HepG2 (cell line): ENCODE measurements at regions not wholly inside any gene's neighbourhood (a gene's known extent, or its start where the extent isn't known, plus 50 kb on each side); places are given as distances from the start of the nearest gene placed in this dataset.

Experiments used
- POLR2AphosphoS5 ChIP-seq: IDR thresholded peaks from 2 replicates; pipeline ENCODE4 v1.6.1; 2012; ENCODE audit warnings: low read depth, low read length
- RARA ChIP-seq: IDR thresholded peaks from 2 replicates; pipeline ENCODE4 v1.6.1; 2016; ENCODE audit warnings: missing genetic modification reagents, missing compliant biosample characterization
- SP4 ChIP-seq: sonication (generic); formaldehyde crosslinking; IDR thresholded peaks from 2 replicates; pipeline ENCODE4 v1.8.1; 2023; ENCODE audit warnings: mild to moderate bottlenecking, missing genetic modification reagents
- TF ChIP-seq, protein P1 (sequence below): sonication (generic); formaldehyde crosslinking; IDR thresholded peaks from 2 replicates; pipeline ENCODE4 v1.4.0; 2020; ENCODE audit warnings: missing genetic modification reagents, borderline replicate concordance
- TF ChIP-seq, protein P2 (sequence below): sonication (generic); formaldehyde crosslinking; IDR thresholded peaks from 2 replicates; pipeline ENCODE4 v1.5.1; 2020; ENCODE audit warnings: mild to moderate bottlenecking, missing genetic modification reagents, borderline replicate concordance

DNA sequence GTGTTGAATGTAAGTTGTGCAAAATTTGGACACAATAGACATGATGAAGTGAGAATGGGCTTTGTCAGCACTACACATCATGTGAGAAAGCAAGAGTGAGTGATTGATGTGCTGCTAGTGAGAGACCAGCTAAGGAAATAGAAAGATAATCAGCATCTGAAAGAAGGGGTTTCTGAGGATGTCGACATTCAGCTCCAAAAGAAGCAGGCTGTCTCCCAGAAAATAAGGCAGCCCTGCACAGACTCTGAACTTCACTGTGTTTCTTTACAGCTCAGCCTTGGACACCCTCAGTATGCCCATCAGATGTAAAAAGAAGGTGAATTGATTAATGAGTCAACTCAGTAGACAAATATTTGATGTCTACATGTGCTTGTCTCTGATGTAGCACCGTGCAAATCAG, 80.8 kb upstream of the ADCY2 start (continued):
- TF ChIP-seq, protein P1, sequence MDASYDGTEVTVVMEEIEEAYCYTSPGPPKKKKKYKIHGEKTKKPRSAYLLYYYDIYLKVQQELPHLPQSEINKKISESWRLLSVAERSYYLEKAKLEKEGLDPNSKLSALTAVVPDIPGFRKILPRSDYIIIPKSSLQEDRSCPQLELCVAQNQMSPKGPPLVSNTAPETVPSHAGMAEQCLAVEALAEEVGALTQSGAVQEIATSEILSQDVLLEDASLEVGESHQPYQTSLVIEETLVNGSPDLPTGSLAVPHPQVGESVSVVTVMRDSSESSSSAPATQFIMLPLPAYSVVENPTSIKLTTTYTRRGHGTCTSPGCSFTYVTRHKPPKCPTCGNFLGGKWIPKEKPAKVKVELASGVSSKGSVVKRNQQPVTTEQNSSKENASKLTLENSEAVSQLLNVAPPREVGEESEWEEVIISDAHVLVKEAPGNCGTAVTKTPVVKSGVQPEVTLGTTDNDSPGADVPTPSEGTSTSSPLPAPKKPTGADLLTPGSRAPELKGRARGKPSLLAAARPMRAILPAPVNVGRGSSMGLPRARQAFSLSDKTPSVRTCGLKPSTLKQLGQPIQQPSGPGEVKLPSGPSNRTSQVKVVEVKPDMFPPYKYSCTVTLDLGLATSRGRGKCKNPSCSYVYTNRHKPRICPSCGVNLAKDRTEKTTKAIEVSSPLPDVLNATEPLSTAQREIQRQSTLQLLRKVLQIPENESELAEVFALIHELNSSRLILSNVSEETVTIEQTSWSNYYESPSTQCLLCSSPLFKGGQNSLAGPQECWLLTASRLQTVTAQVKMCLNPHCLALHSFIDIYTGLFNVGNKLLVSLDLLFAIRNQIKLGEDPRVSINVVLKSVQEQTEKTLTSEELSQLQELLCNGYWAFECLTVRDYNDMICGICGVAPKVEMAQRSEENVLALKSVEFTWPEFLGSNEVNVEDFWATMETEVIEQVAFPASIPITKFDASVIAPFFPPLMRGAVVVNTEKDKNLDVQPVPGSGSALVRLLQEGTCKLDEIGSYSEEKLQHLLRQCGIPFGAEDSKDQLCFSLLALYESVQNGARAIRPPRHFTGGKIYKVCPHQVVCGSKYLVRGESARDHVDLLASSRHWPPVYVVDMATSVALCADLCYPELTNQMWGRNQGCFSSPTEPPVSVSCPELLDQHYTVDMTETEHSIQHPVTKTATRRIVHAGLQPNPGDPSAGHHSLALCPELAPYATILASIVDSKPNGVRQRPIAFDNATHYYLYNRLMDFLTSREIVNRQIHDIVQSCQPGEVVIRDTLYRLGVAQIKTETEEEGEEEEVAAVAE (CRISPR knock-in tag), result no peak
- TF ChIP-seq RARA (no peak), POLR2AphosphoS5 (no peak), SP4 (CRISPR knock-in tag) (no peak)
- TF ChIP-seq, protein P2, sequence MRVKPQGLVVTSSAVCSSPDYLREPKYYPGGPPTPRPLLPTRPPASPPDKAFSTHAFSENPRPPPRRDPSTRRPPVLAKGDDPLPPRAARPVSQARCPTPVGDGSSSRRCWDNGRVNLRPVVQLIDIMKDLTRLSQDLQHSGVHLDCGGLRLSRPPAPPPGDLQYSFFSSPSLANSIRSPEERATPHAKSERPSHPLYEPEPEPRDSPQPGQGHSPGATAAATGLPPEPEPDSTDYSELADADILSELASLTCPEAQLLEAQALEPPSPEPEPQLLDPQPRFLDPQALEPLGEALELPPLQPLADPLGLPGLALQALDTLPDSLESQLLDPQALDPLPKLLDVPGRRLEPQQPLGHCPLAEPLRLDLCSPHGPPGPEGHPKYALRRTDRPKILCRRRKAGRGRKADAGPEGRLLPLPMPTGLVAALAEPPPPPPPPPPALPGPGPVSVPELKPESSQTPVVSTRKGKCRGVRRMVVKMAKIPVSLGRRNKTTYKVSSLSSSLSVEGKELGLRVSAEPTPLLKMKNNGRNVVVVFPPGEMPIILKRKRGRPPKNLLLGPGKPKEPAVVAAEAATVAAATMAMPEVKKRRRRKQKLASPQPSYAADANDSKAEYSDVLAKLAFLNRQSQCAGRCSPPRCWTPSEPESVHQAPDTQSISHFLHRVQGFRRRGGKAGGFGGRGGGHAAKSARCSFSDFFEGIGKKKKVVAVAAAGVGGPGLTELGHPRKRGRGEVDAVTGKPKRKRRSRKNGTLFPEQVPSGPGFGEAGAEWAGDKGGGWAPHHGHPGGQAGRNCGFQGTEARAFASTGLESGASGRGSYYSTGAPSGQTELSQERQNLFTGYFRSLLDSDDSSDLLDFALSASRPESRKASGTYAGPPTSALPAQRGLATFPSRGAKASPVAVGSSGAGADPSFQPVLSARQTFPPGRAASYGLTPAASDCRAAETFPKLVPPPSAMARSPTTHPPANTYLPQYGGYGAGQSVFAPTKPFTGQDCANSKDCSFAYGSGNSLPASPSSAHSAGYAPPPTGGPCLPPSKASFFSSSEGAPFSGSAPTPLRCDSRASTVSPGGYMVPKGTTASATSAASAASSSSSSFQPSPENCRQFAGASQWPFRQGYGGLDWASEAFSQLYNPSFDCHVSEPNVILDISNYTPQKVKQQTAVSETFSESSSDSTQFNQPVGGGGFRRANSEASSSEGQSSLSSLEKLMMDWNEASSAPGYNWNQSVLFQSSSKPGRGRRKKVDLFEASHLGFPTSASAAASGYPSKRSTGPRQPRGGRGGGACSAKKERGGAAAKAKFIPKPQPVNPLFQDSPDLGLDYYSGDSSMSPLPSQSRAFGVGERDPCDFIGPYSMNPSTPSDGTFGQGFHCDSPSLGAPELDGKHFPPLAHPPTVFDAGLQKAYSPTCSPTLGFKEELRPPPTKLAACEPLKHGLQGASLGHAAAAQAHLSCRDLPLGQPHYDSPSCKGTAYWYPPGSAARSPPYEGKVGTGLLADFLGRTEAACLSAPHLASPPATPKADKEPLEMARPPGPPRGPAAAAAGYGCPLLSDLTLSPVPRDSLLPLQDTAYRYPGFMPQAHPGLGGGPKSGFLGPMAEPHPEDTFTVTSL (CRISPR knock-in tag), result no peak
- TF ChIP-seq, all 625 proteins: peak for 0
